Bronchial epithelial cell (primary cell): ENCODE measurements at regions not wholly inside any gene's neighbourhood (a gene's known extent, or its start where the extent isn't known, plus 50 kb on each side); places are given as distances from the start of the nearest gene placed in this dataset.

ENCODE experiments used
- DNase-seq: peaks from one replicate; pipeline ENCODE4 v3.0.0-alpha.2; 2010; ENCODE audit warnings: low read depth
- FAIRE-seq: peaks from 2 replicates; lab custom pipeline; 2011; peaks lifted over from hg19 to GRCh38; lab: Jason Lieb, UNC
- H3K27me3 ChIP-seq: 2 replicates; pipeline ENCODE4 v1.5.1; 2011; ENCODE audit warnings: low read length; ENCODE audit not compliant: control insufficient read depth, insufficient read depth
- H3K36me3 ChIP-seq: 2 replicates; pipeline ENCODE4 v1.5.1; 2011; ENCODE audit warnings: low read length; ENCODE audit not compliant: control insufficient read depth, insufficient read depth
- H3K4me3 ChIP-seq: 2 replicates; pipeline ENCODE4 v1.5.1; 2011; ENCODE audit warnings: mild to moderate bottlenecking, low read depth, low read length, control low read depth
- TF ChIP-seq, protein P1 (sequence below): IDR thresholded peaks from 2 replicates; pipeline ENCODE4 v1.5.1; 2011; ENCODE audit warnings: mild to moderate bottlenecking, moderate library complexity, low read length, control low read depth, inconsistent platforms; ENCODE audit not compliant: insufficient read depth, severe bottlenecking

GRCh38 chr17:45656527-45657181 lies 127.5 kb upstream of the CRHR1 start:
- Histone ChIP-seq H3K36me3 (no peaks in the 10 kb centered on the region), H3K4me3 (no peak overlapping the region), H3K27me3 (no peaks in the 10 kb centered on the region)
- FAIRE-seq (peak; percentile 77), DNase-seq (no peak)
- TF ChIP-seq, protein P1, sequence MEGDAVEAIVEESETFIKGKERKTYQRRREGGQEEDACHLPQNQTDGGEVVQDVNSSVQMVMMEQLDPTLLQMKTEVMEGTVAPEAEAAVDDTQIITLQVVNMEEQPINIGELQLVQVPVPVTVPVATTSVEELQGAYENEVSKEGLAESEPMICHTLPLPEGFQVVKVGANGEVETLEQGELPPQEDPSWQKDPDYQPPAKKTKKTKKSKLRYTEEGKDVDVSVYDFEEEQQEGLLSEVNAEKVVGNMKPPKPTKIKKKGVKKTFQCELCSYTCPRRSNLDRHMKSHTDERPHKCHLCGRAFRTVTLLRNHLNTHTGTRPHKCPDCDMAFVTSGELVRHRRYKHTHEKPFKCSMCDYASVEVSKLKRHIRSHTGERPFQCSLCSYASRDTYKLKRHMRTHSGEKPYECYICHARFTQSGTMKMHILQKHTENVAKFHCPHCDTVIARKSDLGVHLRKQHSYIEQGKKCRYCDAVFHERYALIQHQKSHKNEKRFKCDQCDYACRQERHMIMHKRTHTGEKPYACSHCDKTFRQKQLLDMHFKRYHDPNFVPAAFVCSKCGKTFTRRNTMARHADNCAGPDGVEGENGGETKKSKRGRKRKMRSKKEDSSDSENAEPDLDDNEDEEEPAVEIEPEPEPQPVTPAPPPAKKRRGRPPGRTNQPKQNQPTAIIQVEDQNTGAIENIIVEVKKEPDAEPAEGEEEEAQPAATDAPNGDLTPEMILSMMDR, result no peak

GRCh38 chr17:45660474-45660873 lies 123.6 kb upstream of the CRHR1 start:
- no peak overlapping the region for H3K4me3 ChIP-seq
- FAIRE-seq (no peak), DNase-seq (no peak)
- TF ChIP-seq, protein P1, result no peak
- no peaks in the 10 kb centered on the region for H3K36me3 ChIP-seq
- no peaks in the 10 kb centered on the region for H3K27me3 ChIP-seq

DNA sequence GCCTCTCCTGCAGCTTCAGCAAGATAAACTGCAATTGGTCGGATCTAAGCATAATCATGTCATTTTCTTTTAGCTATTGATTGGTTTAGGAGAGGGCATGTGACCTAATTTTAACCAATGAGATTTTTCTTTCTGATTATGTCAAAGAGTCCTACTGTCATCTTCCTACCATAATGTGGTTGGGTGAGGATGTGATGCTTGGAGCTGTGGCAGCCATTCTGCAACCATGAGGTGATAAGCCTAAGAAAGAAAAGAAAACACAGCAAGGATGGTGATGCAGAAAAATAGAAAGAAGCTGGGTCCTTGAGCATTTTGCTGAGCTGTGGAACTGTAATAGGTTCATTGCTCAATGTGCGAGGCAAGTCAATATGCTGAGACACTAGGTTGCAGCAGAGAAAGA lies 121.7 kb upstream of the CRHR1 start:
- Histone ChIP-seq H3K36me3 (no peaks in the 10 kb centered on the region), H3K4me3 (no peak overlapping the region), H3K27me3 (no peaks in the 10 kb centered on the region)
- TF ChIP-seq, protein P1, result no peak
- DNase-seq, result no peak
- FAIRE-seq, result no peak

DNA sequence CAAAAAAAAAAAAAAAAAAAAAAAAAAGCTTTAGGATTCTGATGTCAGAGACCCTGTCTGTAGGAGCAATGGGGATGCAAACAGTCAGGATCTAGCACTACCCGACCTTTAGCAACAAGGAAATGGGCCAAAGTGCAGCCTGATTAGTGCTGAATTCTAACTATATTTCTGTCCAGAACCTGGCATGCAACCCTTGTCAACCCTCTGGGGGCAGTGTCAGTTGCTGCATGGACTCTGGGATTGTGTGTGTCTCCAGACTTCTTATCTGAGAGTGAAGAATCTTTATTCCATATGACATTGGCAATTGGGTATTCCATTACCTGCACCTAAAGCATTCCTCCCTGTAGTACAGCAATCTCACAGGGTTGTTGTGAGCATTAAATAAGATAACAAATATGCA lies 120.3 kb upstream of the CRHR1 start:
- Histone ChIP-seq H3K36me3 (no peaks in the 10 kb centered on the region), H3K27me3 (no peaks in the 10 kb centered on the region), H3K4me3 (no peak overlapping the region)
- TF ChIP-seq, protein P1, result peak; percentile 4
- no peak for DNase-seq
- no peak for FAIRE-seq

DNA sequence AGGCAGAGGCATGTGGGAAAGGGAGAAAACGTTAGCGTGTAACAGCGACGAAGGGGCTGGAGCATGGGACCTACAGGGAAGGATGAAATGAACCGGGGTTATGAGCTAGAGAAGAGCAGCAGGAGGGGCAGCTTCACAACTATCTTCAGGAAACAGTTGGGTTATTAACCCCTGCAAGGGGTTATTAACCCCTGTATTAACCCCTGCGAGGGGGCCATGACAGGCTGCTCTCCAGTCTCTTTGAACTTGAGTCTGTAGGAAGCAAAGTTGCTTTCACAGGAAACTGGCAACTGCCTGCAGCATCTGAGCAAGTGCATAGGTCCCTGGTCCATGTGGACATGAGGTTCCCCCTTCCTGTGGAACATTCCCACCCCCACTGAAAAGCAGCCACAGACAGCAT lies 119.2 kb upstream of the CRHR1 start:
- H3K27me3 ChIP-seq, result no peaks in the 10 kb centered on the region
- H3K36me3 ChIP-seq, result no peaks in the 10 kb centered on the region
- FAIRE-seq (no peak), DNase-seq (no peak)
- no peak overlapping the region for H3K4me3 ChIP-seq
- TF ChIP-seq, protein P1, result no peak
